H9 (cell line): ENCODE measurements at regions not wholly inside any gene's neighbourhood (a gene's known extent, or its start where the extent isn't known, plus 50 kb on each side); places are given as distances from the start of the nearest gene placed in this dataset.

Experiments
- DNase-seq: peaks from one replicate; pipeline ENCODE4 v3.0.0-alpha.2; 2017
- H2AFZ ChIP-seq: one replicate; pipeline ENCODE4 v1.6.1; 2013; ENCODE audit warnings: mild to moderate bottlenecking, low read length, control low read depth, moderate library complexity
- H2AK5ac ChIP-seq: 2 replicates; pipeline ENCODE4 v1.6.1; 2013; ENCODE audit warnings: low read length, control low read depth, mixed read lengths; ENCODE audit not compliant: insufficient read length
- H2BK120ac ChIP-seq: one replicate; pipeline ENCODE4 v1.6.1; 2013; ENCODE audit warnings: low read depth, mild to moderate bottlenecking, low read length, control low read depth, inconsistent platforms; ENCODE audit not compliant: poor library complexity, severe bottlenecking
- H2BK12ac ChIP-seq: 2 replicates; pipeline ENCODE4 v1.6.1; 2013; ENCODE audit warnings: low read length, control low read depth, mixed read lengths, low read depth; ENCODE audit not compliant: insufficient read length
- H2BK15ac ChIP-seq: 2 replicates; pipeline ENCODE4 v1.6.1; 2013; ENCODE audit warnings: low read depth, low read length, control low read depth
- H2BK20ac ChIP-seq: one replicate; pipeline ENCODE4 v1.6.1; 2013; ENCODE audit warnings: low read depth, mild to moderate bottlenecking, low read length, control low read depth, inconsistent platforms; ENCODE audit not compliant: poor library complexity, severe bottlenecking
- H2BK5ac ChIP-seq: 2 replicates; pipeline ENCODE4 v1.6.1; 2013; ENCODE audit warnings: low read length, control low read depth, mixed read lengths; ENCODE audit not compliant: insufficient read length
- H3K14ac ChIP-seq: 2 replicates; pipeline ENCODE4 v1.6.1; 2013; ENCODE audit warnings: low read length, control low read depth; ENCODE audit not compliant: insufficient read depth
- H3K18ac ChIP-seq: 2 replicates; pipeline ENCODE4 v1.6.1; 2013; ENCODE audit warnings: low read depth, mild to moderate bottlenecking, mixed read lengths, low read length, control low read depth; ENCODE audit not compliant: insufficient read length
- H3K23ac ChIP-seq: 2 replicates; pipeline ENCODE4 v1.6.1; 2013; ENCODE audit warnings: low read length, control low read depth, mixed read lengths, low read depth; ENCODE audit not compliant: insufficient read length
- H3K23me2 ChIP-seq: 2 replicates; pipeline ENCODE4 v1.6.1; 2013; ENCODE audit warnings: low read depth, mild to moderate bottlenecking, mixed read lengths, low read length, control low read depth; ENCODE audit not compliant: insufficient read length, poor library complexity, severe bottlenecking
- H3K27ac ChIP-seq: 2 replicates; pipeline ENCODE4 v1.5.1; 2013; ENCODE audit warnings: low read length, control low read depth, mixed read lengths, low read depth; ENCODE audit not compliant: insufficient read length
- H3K27me3 ChIP-seq: 2 replicates; pipeline ENCODE4 v1.6.1; 2013; ENCODE audit warnings: low read length, control low read depth, inconsistent platforms; ENCODE audit not compliant: insufficient read depth
- H3K4ac ChIP-seq: 2 replicates; pipeline ENCODE4 v1.6.1; 2013; ENCODE audit warnings: low read depth, mild to moderate bottlenecking, control low read depth, inconsistent platforms, low read length, moderate library complexity
- H3K4me1 ChIP-seq: 2 replicates; pipeline ENCODE4 v1.6.1; 2013; ENCODE audit warnings: low read length, control low read depth, inconsistent platforms; ENCODE audit not compliant: insufficient read depth
- H3K4me2 ChIP-seq: 2 replicates; pipeline ENCODE4 v1.6.1; 2013; ENCODE audit warnings: low read length, control low read depth, mixed read lengths; ENCODE audit not compliant: insufficient read length, insufficient read depth
- H3K56ac ChIP-seq: 2 replicates; pipeline ENCODE4 v1.6.1; 2013; ENCODE audit warnings: low read depth, mild to moderate bottlenecking, mixed read lengths, low read length, control low read depth; ENCODE audit not compliant: insufficient read length
- H3K79me1 ChIP-seq: 2 replicates; pipeline ENCODE4 v1.6.1; 2013; ENCODE audit warnings: low read depth, mild to moderate bottlenecking, moderate library complexity, low read length, control low read depth, inconsistent platforms; ENCODE audit not compliant: insufficient read depth, poor library complexity, severe bottlenecking
- H3K79me2 ChIP-seq: 2 replicates; pipeline ENCODE4 v1.6.1; 2013; ENCODE audit warnings: low read length, control low read depth, inconsistent platforms; ENCODE audit not compliant: insufficient read depth
- H3K9ac ChIP-seq: 2 replicates; pipeline ENCODE4 v1.6.1; 2013; ENCODE audit warnings: low read length, control low read depth, mixed read lengths; ENCODE audit not compliant: insufficient read length; ENCODE audit errors: extremely low read depth
- H3K9me3 ChIP-seq: one replicate; pipeline ENCODE4 v1.6.1; 2013; ENCODE audit warnings: low read depth, low read length, inconsistent platforms; ENCODE audit not compliant: control insufficient read depth
- H3T11ph ChIP-seq: one replicate; pipeline ENCODE4 v1.6.1; 2013; ENCODE audit warnings: mild to moderate bottlenecking, low read length, control low read depth, inconsistent platforms
- H4K20me1 ChIP-seq: one replicate; pipeline ENCODE4 v1.6.1; 2013; ENCODE audit not compliant: control insufficient read depth, insufficient read length, insufficient read depth
- H4K5ac ChIP-seq: 2 replicates; pipeline ENCODE4 v1.6.1; 2013; ENCODE audit warnings: low read depth, mild to moderate bottlenecking, mixed read lengths, low read length, control low read depth; ENCODE audit not compliant: insufficient read length
- H4K8ac ChIP-seq: replicated peaks from 2 replicates; pipeline ENCODE4 v1.6.1; 2013; ENCODE audit warnings: low read length, control low read depth, mixed read lengths, low read depth; ENCODE audit not compliant: insufficient read length
- H4K91ac ChIP-seq: 2 replicates; pipeline ENCODE4 v1.6.1; 2013; ENCODE audit warnings: low read depth, mild to moderate bottlenecking, moderate library complexity, mixed read lengths, low read length, control low read depth; ENCODE audit not compliant: insufficient read length
- H3K27ac Mint-ChIP-seq, 3 experiments: 2 replicates in 2 of 3; 3 replicates in 1 of 3; pipeline ENCODE4 v1.8.0; 2020 to 2021; ENCODE audit warnings: mixed read lengths in 3 of 3, mild to moderate bottlenecking in 1 of 3, moderate library complexity in 1 of 3
- H3K27me3 Mint-ChIP-seq: 2 replicates; pipeline ENCODE4 v1.8.0; 2021; ENCODE audit warnings: low read depth, mild to moderate bottlenecking, moderate library complexity, mixed read lengths
- H3K36me3 Mint-ChIP-seq, 3 experiments: 2 replicates in 2 of 3; 3 replicates in 1 of 3; pipeline ENCODE4 v1.8.0; 2020 to 2021; ENCODE audit warnings: low read depth in 3 of 3, mixed read lengths in 3 of 3; ENCODE audit not compliant: insufficient read depth in 1 of 3
- H3K4me1 Mint-ChIP-seq, 2 experiments: 2 replicates each; pipeline ENCODE4 v1.8.0; 2020; ENCODE audit warnings: mixed read lengths in 2 of 2
- H3K4me3 Mint-ChIP-seq, 2 experiments: 2 replicates in 1 of 2; 3 replicates in 1 of 2; pipeline ENCODE4 v1.8.0; 2020 to 2021; ENCODE audit warnings: mild to moderate bottlenecking in 2 of 2, mixed read lengths in 2 of 2, moderate library complexity in 1 of 2
- H3K9me3 Mint-ChIP-seq, 2 experiments: 2 replicates in 1 of 2; 3 replicates in 1 of 2; pipeline ENCODE4 v1.8.0; 2020; ENCODE audit warnings: mild to moderate bottlenecking in 2 of 2, mixed read lengths in 2 of 2, moderate library complexity in 1 of 2
- WGBS: extraction: QIAGEN DNeasy Blood & Tissue Kit; methylation state at CpG from one replicate; pipeline ENCODE4 v1.1.7; 2013; ENCODE audit warnings: missing lambda C conversion rate, low lambda C conversion rate, mixed read lengths; ENCODE audit not compliant: insufficient read length; ENCODE audit errors: extremely low coverage; 5-methylcytosine and 5-hydroxymethylcytosine counted together
- TF ChIP-seq, protein P1 (sequence below): fragments of 200-600 bp; sonication (generic); conservative IDR thresholded peaks from 3 replicates; pipeline ENCODE4 v1.8.0; 2021; ENCODE audit warnings: antibody characterized with exemption, mild to moderate bottlenecking

DNA sequence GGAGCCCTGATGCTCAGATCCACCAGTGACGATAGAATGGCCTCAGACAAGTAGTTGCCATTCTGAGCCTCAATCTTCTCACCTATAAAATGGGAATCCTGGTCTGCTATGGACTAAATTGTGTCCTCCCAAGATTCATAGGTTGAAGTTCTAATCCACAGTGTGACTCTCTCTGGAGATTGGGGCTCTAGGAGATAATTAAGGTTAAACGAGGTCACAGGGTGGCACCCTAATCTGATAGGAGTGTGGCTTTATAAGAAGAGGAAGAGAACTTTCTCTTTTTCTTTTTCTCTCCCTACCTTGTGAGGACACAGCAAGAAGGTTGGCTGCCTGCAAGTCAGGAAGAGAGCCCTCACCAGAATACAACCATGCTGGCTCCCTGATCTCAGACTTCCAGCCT, 214.1 kb downstream of the KATNAL1 start:
- Histone ChIP-seq H3K79me1 (no peaks in the 10 kb centered on the region), H3K27ac (no peak overlapping the region), H2BK120ac (no peak overlapping the region), H3K27me3 (no peaks in the 10 kb centered on the region), H3K23me2 (no peaks in the 10 kb centered on the region), H3K4me1 (no peaks in the 10 kb centered on the region), H3K4ac (no peak overlapping the region), H4K8ac (no peak overlapping the region), H2BK15ac (no peak overlapping the region), H3K4me2 (no peak overlapping the region), H2BK5ac (no peak overlapping the region), H2AFZ (no peak overlapping the region), H3K18ac (no peak overlapping the region), H4K5ac (no peak overlapping the region), H3T11ph (no peak overlapping the region), H3K9ac (no peak overlapping the region), H3K56ac (no peak overlapping the region), H3K23ac (no peak overlapping the region), H3K9me3 (no peaks in the 10 kb centered on the region), H3K79me2 (no peaks in the 10 kb centered on the region), H2BK20ac (no peak overlapping the region), H2BK12ac (no peak overlapping the region), H2AK5ac (no peak overlapping the region), H3K14ac (no peak overlapping the region), H4K91ac (no peak overlapping the region), H4K20me1 (no peaks in the 10 kb centered on the region)
- no peaks in the 10 kb centered on the region; the same call in 1 of the 2 replicates for H3K27me3 Mint-ChIP-seq
- no CpG with 5 or more reads among the region's 2 CpGs for WGBS
- no peaks in the 10 kb centered on the region; a peak in 1 of 7 replicates for H3K36me3 Mint-ChIP-seq
- H3K9me3 Mint-ChIP-seq = peaks cover 0 to 1% of the 10 kb centered on the region in 2 experiments; a peak in 3 of 5 replicates
- no peaks in the 10 kb centered on the region for H3K4me1 Mint-ChIP-seq
- no peak for DNase-seq
- TF ChIP-seq, protein P1, sequence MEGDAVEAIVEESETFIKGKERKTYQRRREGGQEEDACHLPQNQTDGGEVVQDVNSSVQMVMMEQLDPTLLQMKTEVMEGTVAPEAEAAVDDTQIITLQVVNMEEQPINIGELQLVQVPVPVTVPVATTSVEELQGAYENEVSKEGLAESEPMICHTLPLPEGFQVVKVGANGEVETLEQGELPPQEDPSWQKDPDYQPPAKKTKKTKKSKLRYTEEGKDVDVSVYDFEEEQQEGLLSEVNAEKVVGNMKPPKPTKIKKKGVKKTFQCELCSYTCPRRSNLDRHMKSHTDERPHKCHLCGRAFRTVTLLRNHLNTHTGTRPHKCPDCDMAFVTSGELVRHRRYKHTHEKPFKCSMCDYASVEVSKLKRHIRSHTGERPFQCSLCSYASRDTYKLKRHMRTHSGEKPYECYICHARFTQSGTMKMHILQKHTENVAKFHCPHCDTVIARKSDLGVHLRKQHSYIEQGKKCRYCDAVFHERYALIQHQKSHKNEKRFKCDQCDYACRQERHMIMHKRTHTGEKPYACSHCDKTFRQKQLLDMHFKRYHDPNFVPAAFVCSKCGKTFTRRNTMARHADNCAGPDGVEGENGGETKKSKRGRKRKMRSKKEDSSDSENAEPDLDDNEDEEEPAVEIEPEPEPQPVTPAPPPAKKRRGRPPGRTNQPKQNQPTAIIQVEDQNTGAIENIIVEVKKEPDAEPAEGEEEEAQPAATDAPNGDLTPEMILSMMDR = no peak
- no peak overlapping the region for H3K27ac Mint-ChIP-seq
- H3K4me3 Mint-ChIP-seq = no peak overlapping the region
